HEK293T (cell line): ENCODE measurements at regions not wholly inside any gene's neighbourhood (a gene's known extent, or its start where the extent isn't known, plus 50 kb on each side); places are given as distances from the start of the nearest gene placed in this dataset.
"Not testable (repeated sequence)": the region's sequence is repeated elsewhere in the genome, so short reads cannot be mapped to it uniquely, and the experiment has no call there.

Experiments used
- CTCF ChIA-PET: fragments of 350-600 bp; formaldehyde crosslinking; extraction: SDS; loops from one replicate; lab custom pipeline; 2021; ENCODE audit warnings: antibody characterized with exemption, inconsistent platforms; lab: Yijun Ruan, JAX
- POLR2A ChIA-PET: fragments of 350-600 bp; formaldehyde crosslinking; extraction: SDS; loops from one replicate; lab custom pipeline; 2020; ENCODE audit warnings: antibody characterized with exemption, inconsistent platforms; lab: Yijun Ruan, JAX
- DNase-seq: peaks from one replicate; pipeline ENCODE4 v3.0.0; 2012; ENCODE audit warnings: mixed read lengths; ENCODE audit errors: extremely low spot score
- ARNT ChIP-seq: fragments of 450-650 bp; IDR thresholded peaks from 2 replicates; pipeline ENCODE4 v1.6.1; 2017; ENCODE audit warnings: mild to moderate bottlenecking
- BHLHE40 ChIP-seq: fragments of 450-650 bp; IDR thresholded peaks from 2 replicates; pipeline ENCODE4 v1.6.1; 2016; ENCODE audit warnings: mild to moderate bottlenecking, moderate library complexity, borderline replicate concordance
- CTBP1 ChIP-seq: fragments of 450-650 bp; IDR thresholded peaks from 2 replicates; pipeline ENCODE4 v1.6.1; 2016; ENCODE audit warnings: borderline replicate concordance
- ELF4 ChIP-seq: fragments of 450-650 bp; IDR thresholded peaks from 2 replicates; pipeline ENCODE4 v1.6.1; 2017; ENCODE audit warnings: antibody characterized with exemption
- FOXA1 ChIP-seq: fragments of 450-650 bp; IDR thresholded peaks from 2 replicates; pipeline ENCODE4 v1.6.1; 2016; ENCODE audit warnings: mild to moderate bottlenecking
- FOXK2 ChIP-seq: fragments of 450-650 bp; IDR thresholded peaks from 2 replicates; pipeline ENCODE4 v1.6.1; 2016; ENCODE audit warnings: mild to moderate bottlenecking
- FOXM1 ChIP-seq: fragments of 450-650 bp; IDR thresholded peaks from 2 replicates; pipeline ENCODE4 v1.6.1; 2017; ENCODE audit warnings: mild to moderate bottlenecking, borderline replicate concordance
- HDGF ChIP-seq: fragments of 450-650 bp; IDR thresholded peaks from 2 replicates; pipeline ENCODE4 v1.6.1; 2017; ENCODE audit warnings: antibody characterized with exemption, borderline replicate concordance
- L3MBTL2 ChIP-seq: fragments of 450-650 bp; conservative IDR thresholded peaks from 2 replicates; pipeline ENCODE4 v1.6.1; 2016; ENCODE audit warnings: mild to moderate bottlenecking
- LEF1 ChIP-seq: fragments of 450-650 bp; IDR thresholded peaks from 2 replicates; pipeline ENCODE4 v1.6.1; 2017; ENCODE audit warnings: mild to moderate bottlenecking, borderline replicate concordance
- NFRKB ChIP-seq: fragments of 450-650 bp; IDR thresholded peaks from 2 replicates; pipeline ENCODE4 v1.6.1; 2016; ENCODE audit warnings: mild to moderate bottlenecking, moderate library complexity
- SP1 ChIP-seq: fragments of 450-650 bp; IDR thresholded peaks from 2 replicates; pipeline ENCODE4 v1.6.1; 2017
- SUZ12 ChIP-seq: fragments of 450-650 bp; IDR thresholded peaks from 2 replicates; pipeline ENCODE4 v1.6.1; 2016; ENCODE audit warnings: mild to moderate bottlenecking
- TARDBP ChIP-seq: fragments of 450-650 bp; IDR thresholded peaks from 2 replicates; pipeline ENCODE4 v1.6.1; 2016
- ZNF384 ChIP-seq: fragments of 450-650 bp; IDR thresholded peaks from 2 replicates; pipeline ENCODE4 v1.6.1; 2016
- TF ChIP-seq, protein P1 (sequence below): fragments of 450-650 bp; IDR thresholded peaks from 2 replicates; pipeline ENCODE4 v1.6.1; 2016

DNA sequence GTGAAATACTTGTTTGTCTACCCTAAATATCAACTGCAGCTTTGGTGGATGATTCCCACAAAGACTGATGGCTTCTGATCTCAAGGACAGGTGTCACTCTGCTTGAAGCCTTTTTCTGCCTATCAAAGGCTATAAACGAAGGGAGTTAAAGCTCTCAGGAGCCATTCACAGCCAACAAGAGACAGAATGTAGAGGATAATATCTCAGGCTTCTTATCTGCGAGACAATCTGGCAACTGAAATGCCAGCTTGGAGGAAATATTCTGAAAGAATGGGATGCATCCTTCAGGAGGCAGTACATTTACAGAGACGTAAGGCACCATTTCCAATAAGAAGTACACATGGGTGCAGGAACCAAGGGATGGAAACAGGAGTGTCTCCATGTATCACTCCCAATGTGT, 549.4 kb downstream of the GPAM start:
- ChIA-PET POLR2A (no interaction called here), CTCF (no interaction called here)
- DNase-seq, result no peak
- TF ChIP-seq ELF4, result no peak

DNA sequence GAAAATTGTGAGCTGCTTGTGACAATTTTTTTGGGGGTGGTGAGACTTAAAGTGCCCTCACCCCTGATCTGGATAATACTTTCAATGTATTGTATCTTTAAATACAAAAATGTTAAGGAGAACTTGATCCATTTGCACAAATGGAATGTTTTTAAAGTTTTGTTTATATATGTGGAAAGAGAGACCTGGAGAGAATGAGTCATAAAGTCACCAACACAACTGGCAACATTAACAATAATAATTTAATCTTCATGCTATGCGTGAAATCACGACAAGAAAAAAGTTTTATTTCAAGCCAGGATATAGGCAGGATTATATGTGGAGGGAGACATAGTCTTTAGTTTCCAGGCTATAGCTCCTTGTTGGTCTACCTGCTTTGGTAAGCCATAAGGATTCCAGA, 537.5 kb downstream of the GPAM start:
- no peak for DNase-seq
- TF ChIP-seq BHLHE40 (no peak), HDGF (no peak), FOXK2 (no peak), ELF4 (no peak), SUZ12 (no peak), NFRKB (no peak), CTBP1 (no peak), TARDBP (no peak), FOXM1 (no peak), ZNF384 (no peak), FOXA1 (no peak), ARNT (no peak), SP1 (no peak), L3MBTL2 (no peak)
- TF ChIP-seq, protein P1, sequence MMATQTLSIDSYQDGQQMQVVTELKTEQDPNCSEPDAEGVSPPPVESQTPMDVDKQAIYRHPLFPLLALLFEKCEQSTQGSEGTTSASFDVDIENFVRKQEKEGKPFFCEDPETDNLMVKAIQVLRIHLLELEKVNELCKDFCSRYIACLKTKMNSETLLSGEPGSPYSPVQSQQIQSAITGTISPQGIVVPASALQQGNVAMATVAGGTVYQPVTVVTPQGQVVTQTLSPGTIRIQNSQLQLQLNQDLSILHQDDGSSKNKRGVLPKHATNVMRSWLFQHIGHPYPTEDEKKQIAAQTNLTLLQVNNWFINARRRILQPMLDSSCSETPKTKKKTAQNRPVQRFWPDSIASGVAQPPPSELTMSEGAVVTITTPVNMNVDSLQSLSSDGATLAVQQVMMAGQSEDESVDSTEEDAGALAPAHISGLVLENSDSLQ, result no peak
- CTCF ChIA-PET, result no interaction called here
- POLR2A ChIA-PET, result no interaction called here

DNA sequence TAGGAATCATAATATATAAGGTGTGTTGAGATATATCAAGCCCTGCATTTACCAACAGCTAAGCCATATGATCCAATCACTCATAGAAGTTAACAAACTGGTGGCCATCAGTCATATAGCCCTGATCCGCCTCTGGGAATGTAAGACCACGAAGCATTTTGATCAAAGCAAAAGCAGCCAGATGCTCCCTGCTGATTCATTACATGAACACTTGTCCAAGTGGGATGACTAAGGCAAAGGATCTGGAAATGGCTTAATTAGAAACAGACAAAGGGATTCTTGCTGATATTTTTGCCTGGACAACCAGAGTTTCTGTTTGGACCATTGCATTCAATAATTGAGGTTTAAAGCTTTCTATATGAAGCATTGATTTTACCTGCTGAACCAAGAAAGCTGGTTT, 535.5 kb downstream of the GPAM start:
- DNase-seq, result no peak
- ChIA-PET POLR2A (no interaction called here), CTCF (no interaction called here)
- TF ChIP-seq HDGF, result no peak
- TF ChIP-seq L3MBTL2, result no peak
- no peak for TF ChIP-seq TARDBP
- TF ChIP-seq, protein P1, result no peak

DNA sequence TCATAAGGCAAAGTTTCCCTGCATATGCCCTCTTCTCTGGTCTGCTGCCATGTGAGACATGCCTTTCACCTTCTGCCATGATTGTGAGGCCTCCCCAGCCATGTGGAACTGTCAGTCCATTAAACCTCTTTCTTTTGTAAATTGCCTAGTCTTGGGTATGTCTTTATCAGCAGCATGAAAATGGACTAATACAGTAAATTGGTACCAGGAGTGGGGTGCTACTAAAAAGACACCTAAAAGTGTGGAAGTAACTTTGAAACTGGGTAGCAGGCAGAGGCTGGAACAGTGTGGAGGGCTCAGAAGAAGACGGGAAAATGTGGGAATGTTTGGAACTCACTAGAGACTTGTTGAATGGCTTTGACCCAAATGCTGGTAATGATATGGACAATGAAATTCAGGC, 534.5 kb downstream of the GPAM start:
- POLR2A ChIA-PET, CTCF ChIA-PET, DNase-seq: not testable (repeated sequence)

DNA sequence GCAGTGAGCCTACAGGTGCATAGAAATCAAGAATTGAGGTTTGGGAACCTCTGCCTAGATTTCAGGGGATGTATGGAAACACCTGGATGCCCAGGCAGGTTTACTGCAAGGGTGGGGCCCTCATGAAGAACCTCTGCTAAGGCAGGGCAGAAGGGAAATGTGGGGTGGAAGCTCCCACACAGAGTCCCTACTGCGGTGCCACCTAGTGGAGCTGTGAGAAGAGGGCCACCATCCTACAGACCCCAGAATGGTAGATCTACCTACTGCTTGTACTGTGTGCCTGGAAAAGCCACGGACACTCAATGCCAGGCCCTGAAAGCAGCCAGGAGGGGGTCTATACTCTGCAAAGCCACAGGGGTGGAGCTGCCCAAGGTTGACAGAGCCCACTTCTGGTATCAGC, 533.5 kb downstream of the GPAM start:
- CTCF ChIA-PET, result no interaction called here
- TF ChIP-seq FOXA1 (no peak), HDGF (no peak), ARNT (no peak), CTBP1 (no peak), TARDBP (no peak), SP1 (no peak), L3MBTL2 (no peak), LEF1 (no peak), SUZ12 (no peak), FOXK2 (no peak), ELF4 (no peak), ZNF384 (no peak), BHLHE40 (no peak), FOXM1 (no peak), NFRKB (no peak)
- TF ChIP-seq, protein P1, result no peak

DNA sequence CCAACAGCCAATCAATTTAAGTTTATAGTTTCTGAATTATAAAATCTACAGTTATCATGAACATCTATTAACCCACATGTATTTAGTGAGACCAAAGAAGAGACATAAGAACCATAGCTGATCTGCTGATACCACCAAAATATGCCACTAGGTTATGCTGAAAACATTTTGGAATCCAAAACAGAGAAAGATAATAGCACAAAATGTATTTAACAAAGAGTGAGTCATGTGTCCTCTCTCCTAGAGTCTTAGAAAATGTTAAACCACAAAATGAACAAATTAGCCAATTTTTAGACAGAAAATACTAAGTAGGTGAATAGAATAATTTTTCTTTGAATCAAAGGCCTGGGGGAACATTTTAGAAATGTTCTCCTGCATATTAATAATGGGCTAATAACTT, 527.5 kb downstream of the GPAM start:
- CTCF ChIA-PET, result no interaction called here
- DNase-seq, result no peak
- TF ChIP-seq NFRKB (no peak), ARNT (no peak), BHLHE40 (no peak), L3MBTL2 (no peak), SUZ12 (no peak), CTBP1 (no peak), FOXA1 (no peak), SP1 (no peak), FOXK2 (no peak), FOXM1 (no peak), ZNF384 (no peak), TARDBP (no peak), LEF1 (no peak), ELF4 (no peak), HDGF (no peak)
- TF ChIP-seq, protein P1, result no peak
- POLR2A ChIA-PET, result no interaction called here

More for the DNA sequence above, 533.5 kb downstream of the GPAM start:
- no peak for DNase-seq
- POLR2A ChIA-PET, result no interaction called here

DNA sequence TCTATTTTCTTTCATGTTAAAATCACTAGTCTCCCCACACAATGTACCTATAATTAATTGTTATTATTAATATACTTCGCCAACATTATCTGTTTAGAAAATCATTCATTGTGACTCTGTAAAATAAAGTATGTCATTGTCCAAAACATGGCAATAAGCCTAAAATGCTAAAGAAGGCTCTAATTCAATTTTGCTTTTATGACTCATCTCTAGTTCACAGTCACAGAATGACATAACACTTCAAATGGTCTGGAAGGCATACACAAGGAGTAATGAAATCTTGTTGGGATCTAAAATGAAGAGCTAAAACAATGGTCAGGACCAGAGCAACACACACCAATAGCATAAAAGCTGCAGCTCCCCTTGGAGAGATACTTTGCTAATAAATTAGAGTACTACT, 505.8 kb downstream of the GPAM start:
- CTCF ChIA-PET, result no interaction called here
- TF ChIP-seq FOXK2, result no peak
- no peak for TF ChIP-seq SP1
- no peak for TF ChIP-seq ARNT
- no peak for TF ChIP-seq HDGF
- POLR2A ChIA-PET, result no interaction called here
- no peak for DNase-seq
